Loucy (cell line): ENCODE measurements at regions not wholly inside any gene's neighbourhood (a gene's known extent, or its start where the extent isn't known, plus 50 kb on each side); places are given as distances from the start of the nearest gene placed in this dataset.

Experiments
- H2AFZ ChIP-seq: fragments of 200-600 bp; sonication (generic); 2 replicates; pipeline ENCODE4 v1.6.0; 2016; ENCODE audit warnings: antibody characterized with exemption, mild to moderate bottlenecking, low read length, moderate library complexity
- H3F3A ChIP-seq: fragments of 200-600 bp; 2 replicates; pipeline ENCODE4 v1.6.0; 2016; ENCODE audit warnings: antibody characterized with exemption, low read depth, mild to moderate bottlenecking
- H3K27me3 ChIP-seq: fragments of 200-600 bp; sonication (generic); 2 replicates; pipeline ENCODE4 v1.6.1; 2014; ENCODE audit warnings: low read length, mild to moderate bottlenecking; ENCODE audit not compliant: insufficient read depth, poor library complexity, severe bottlenecking
- H3K36me3 ChIP-seq: fragments of 200-600 bp; sonication (generic); 2 replicates; pipeline ENCODE4 v1.6.1; 2016; ENCODE audit warnings: low read length; ENCODE audit not compliant: insufficient read depth
- H3K4me1 ChIP-seq: fragments of 200-600 bp; sonication (generic); 2 replicates; pipeline ENCODE4 v1.5.1; 2014; ENCODE audit warnings: low read length, mild to moderate bottlenecking; ENCODE audit not compliant: insufficient read depth, poor library complexity, severe bottlenecking
- H3K4me2 ChIP-seq: fragments of 200-600 bp; sonication (generic); 2 replicates; pipeline ENCODE4 v1.6.0; 2014; ENCODE audit warnings: antibody characterized with exemption, low read length, low read depth, mild to moderate bottlenecking; ENCODE audit not compliant: poor library complexity, severe bottlenecking
- H3K4me3 ChIP-seq: fragments of 200-600 bp; sonication (generic); 2 replicates; pipeline ENCODE4 v1.5.1; 2014; ENCODE audit warnings: low read length, mild to moderate bottlenecking, mixed read lengths; ENCODE audit not compliant: poor library complexity, severe bottlenecking
- H3K79me2 ChIP-seq: fragments of 200-600 bp; sonication (generic); 2 replicates; pipeline ENCODE4 v1.6.1; 2014; ENCODE audit warnings: low read length; ENCODE audit not compliant: insufficient read depth
- H3K9ac ChIP-seq: fragments of 200-600 bp; sonication (generic); 2 replicates; pipeline ENCODE4 v1.6.0; 2014; ENCODE audit warnings: mild to moderate bottlenecking, low read depth, low read length, moderate library complexity; ENCODE audit not compliant: poor library complexity, severe bottlenecking
- H3K9me2 ChIP-seq: fragments of 200-600 bp; sonication (generic); replicated peaks from 2 replicates; pipeline ENCODE4 v1.6.1; 2016; ENCODE audit warnings: low read depth, low read length, mixed read lengths
- H3K9me3 ChIP-seq: fragments of 200-600 bp; sonication (generic); 2 replicates; pipeline ENCODE4 v1.6.1; 2014; ENCODE audit warnings: mild to moderate bottlenecking, antibody characterized with exemption, low read length, low read depth; ENCODE audit not compliant: insufficient read depth
- H4K20me1 ChIP-seq: fragments of 200-600 bp; sonication (generic); 2 replicates; pipeline ENCODE4 v1.6.0; 2014; ENCODE audit warnings: antibody characterized with exemption, low read length, mild to moderate bottlenecking; ENCODE audit not compliant: insufficient read depth, poor library complexity, severe bottlenecking
- EZH2phosphoT487 ChIP-seq: fragments of 200-600 bp; IDR thresholded peaks from 2 replicates; pipeline ENCODE4 v1.6.1; 2018; ENCODE audit warnings: antibody characterized with exemption, mild to moderate bottlenecking, moderate library complexity, borderline replicate concordance
- TF ChIP-seq, protein P1 (sequence below): fragments of 200-600 bp; sonication (generic); conservative IDR thresholded peaks from 2 replicates; pipeline ENCODE4 v1.5.1; 2014; ENCODE audit warnings: mild to moderate bottlenecking, antibody characterized with exemption, low read length

- Histone ChIP-seq H2AFZ (no peak overlapping the region), H3K9ac (no peak overlapping the region), H3K36me3 (no peaks in the 10 kb centered on the region), H3K9me2 (no peaks in the 10 kb centered on the region; the same call in 1 of the 2 replicates), H3K9me3 (no peaks in the 10 kb centered on the region; the same call in 1 of the 2 replicates), H3K4me3 (no peak overlapping the region), H3F3A (no peaks in the 10 kb centered on the region), H4K20me1 (no peaks in the 10 kb centered on the region), H3K79me2 (no peaks in the 10 kb centered on the region), H3K27me3 (no peaks in the 10 kb centered on the region), H3K4me1 (no peaks in the 10 kb centered on the region), H3K4me2 (no peak overlapping the region)
- TF ChIP-seq, protein P1, sequence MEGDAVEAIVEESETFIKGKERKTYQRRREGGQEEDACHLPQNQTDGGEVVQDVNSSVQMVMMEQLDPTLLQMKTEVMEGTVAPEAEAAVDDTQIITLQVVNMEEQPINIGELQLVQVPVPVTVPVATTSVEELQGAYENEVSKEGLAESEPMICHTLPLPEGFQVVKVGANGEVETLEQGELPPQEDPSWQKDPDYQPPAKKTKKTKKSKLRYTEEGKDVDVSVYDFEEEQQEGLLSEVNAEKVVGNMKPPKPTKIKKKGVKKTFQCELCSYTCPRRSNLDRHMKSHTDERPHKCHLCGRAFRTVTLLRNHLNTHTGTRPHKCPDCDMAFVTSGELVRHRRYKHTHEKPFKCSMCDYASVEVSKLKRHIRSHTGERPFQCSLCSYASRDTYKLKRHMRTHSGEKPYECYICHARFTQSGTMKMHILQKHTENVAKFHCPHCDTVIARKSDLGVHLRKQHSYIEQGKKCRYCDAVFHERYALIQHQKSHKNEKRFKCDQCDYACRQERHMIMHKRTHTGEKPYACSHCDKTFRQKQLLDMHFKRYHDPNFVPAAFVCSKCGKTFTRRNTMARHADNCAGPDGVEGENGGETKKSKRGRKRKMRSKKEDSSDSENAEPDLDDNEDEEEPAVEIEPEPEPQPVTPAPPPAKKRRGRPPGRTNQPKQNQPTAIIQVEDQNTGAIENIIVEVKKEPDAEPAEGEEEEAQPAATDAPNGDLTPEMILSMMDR, result no peak
- TF ChIP-seq EZH2phosphoT487, result no peak
These were observed 248.3 kb upstream of the ANO5 start for GRCh38 chr11:21944577-21944976.

DNA sequence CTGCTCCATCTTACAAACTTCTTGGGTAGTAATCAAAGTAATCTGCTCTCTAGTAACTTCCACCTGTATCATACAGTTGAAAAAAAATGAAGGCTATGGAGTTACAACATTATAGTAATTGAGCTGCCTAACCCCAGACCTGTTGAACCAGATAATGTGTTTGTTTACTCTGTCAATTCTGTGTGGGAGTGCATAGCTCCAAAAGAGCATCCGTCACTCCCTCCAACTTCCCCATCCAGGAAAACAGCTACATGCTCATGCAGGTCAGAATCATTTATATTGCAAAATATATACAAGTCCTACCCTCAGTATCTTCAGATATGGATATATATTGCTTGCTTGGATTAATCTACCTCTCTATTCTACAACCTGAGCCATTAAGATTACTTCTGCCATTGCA, 244.0 kb upstream of the ANO5 start:
- Histone ChIP-seq H3K4me2 (no peak overlapping the region), H3K79me2 (no peaks in the 10 kb centered on the region), H4K20me1 (no peaks in the 10 kb centered on the region), H3K9me3 (no peaks in the 10 kb centered on the region; the same call in 1 of the 2 replicates), H3K4me3 (no peak overlapping the region), H3K36me3 (no peaks in the 10 kb centered on the region), H2AFZ (no peak overlapping the region), H3K4me1 (no peaks in the 10 kb centered on the region), H3K9me2 (no peaks in the 10 kb centered on the region), H3K27me3 (no peaks in the 10 kb centered on the region), H3K9ac (no peak overlapping the region), H3F3A (no peaks in the 10 kb centered on the region)
- no peak for TF ChIP-seq EZH2phosphoT487

DNA sequence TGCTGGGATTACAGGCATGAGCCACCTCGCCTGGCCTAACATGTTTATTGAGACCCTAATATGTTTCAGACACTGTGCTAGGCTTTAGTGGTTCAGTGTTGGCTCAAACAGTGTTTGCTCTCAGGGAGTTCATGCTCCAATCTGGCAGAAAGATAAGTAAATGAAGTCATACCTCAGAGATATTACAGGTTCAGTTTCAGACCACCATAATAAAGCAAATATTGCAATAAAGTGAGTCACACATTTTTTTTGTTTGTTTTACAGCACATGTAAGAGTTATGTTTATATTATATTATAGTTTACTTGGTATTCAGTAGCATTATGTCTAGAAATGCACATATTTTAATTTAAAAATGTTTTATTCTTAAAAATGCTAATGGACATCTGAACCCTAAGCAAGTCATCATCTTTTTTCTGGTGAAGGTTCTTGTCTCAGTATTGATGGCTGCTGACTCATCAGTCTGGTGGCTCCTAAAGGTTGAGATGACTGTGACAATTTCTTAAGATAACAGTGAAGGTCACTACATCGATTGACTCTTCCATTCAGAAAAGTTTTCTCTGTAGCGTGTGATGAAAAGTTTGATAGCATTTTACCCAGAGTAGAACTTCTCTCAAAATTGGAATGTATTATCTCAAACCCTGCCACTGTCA, 243.0 kb upstream of the ANO5 start:
- H4K20me1 ChIP-seq, result no peaks in the 10 kb centered on the region
- H3K27me3 ChIP-seq, result no peaks in the 10 kb centered on the region
- H3K4me3 ChIP-seq, result no peak overlapping the region
- H3K4me1 ChIP-seq, result no peaks in the 10 kb centered on the region
- H3F3A ChIP-seq, result no peaks in the 10 kb centered on the region
- no peaks in the 10 kb centered on the region for H3K79me2 ChIP-seq
- no peak overlapping the region for H2AFZ ChIP-seq
- no peaks in the 10 kb centered on the region; the same call in 1 of the 2 replicates for H3K9me3 ChIP-seq
- no peak overlapping the region for H3K9ac ChIP-seq
- H3K4me2 ChIP-seq, result no peak overlapping the region
- TF ChIP-seq, protein P1, result no peak
- no peak for TF ChIP-seq EZH2phosphoT487
- H3K36me3 ChIP-seq, result no peaks in the 10 kb centered on the region
- no peaks in the 10 kb centered on the region for H3K9me2 ChIP-seq

DNA sequence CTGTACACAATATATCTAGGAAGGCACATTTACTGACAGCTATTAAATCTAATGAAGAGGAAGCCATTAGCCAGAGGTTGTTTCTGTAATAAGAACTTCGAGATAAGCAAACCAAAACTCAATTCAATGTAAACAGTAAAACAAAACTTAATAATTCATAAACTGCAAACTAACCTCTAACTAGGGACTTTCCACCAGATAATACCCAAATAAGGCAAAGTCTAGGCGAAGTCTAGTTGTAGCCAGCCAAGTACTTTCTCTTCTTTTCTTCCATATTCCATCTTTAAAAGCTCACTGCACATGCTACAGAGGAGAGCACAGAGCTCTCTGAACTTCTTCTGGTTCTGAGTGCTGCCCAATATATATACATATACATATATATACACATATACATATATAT, 229.9 kb upstream of the ANO5 start:
- Histone ChIP-seq H3K4me3 (no peak overlapping the region), H4K20me1 (no peaks in the 10 kb centered on the region), H3K36me3 (no peaks in the 10 kb centered on the region), H3K9me3 (no peaks in the 10 kb centered on the region), H3F3A (no peaks in the 10 kb centered on the region), H3K9ac (no peak overlapping the region), H3K4me1 (no peaks in the 10 kb centered on the region), H3K79me2 (no peaks in the 10 kb centered on the region), H3K9me2 (no peaks in the 10 kb centered on the region), H3K4me2 (no peak overlapping the region), H2AFZ (no peak overlapping the region), H3K27me3 (no peaks in the 10 kb centered on the region)
- TF ChIP-seq EZH2phosphoT487, result no peak
- TF ChIP-seq, protein P1, result no peak
